Neural progenitor cell (in vitro differentiated cells): ENCODE measurements at regions not wholly inside any gene's neighbourhood (a gene's known extent, or its start where the extent isn't known, plus 50 kb on each side); places are given as distances from the start of the nearest gene placed in this dataset.

Source experiments
- DNase-seq: peaks from one replicate; pipeline ENCODE4 v3.0.0-alpha.2; 2016; ENCODE audit warnings: low spot score
- H2AFZ ChIP-seq: fragments of 200-600 bp; sonication (generic); replicated peaks from 2 replicates; pipeline ENCODE4 v1.6.1; 2016; ENCODE audit warnings: antibody characterized with exemption
- H3F3A ChIP-seq: fragments of 200-600 bp; sonication (generic); 2 replicates; pipeline ENCODE4 v1.6.1; 2016; ENCODE audit warnings: antibody characterized with exemption, low read depth
- H3K27ac ChIP-seq: fragments of 200-600 bp; sonication (generic); 2 replicates; pipeline ENCODE4 v1.5.1; 2016; ENCODE audit warnings: mild to moderate bottlenecking
- H3K27me3 ChIP-seq: fragments of 200-600 bp; sonication (generic); 2 replicates; pipeline ENCODE4 v1.6.1; 2016; ENCODE audit warnings: mild to moderate bottlenecking, moderate library complexity
- H3K36me3 ChIP-seq: fragments of 200-600 bp; sonication (generic); 2 replicates; pipeline ENCODE4 v1.5.1; 2016
- H3K4me1 ChIP-seq: fragments of 200-600 bp; sonication (generic); 2 replicates; pipeline ENCODE4 v1.6.1; 2016; ENCODE audit warnings: mixed run types
- H3K4me2 ChIP-seq: fragments of 200-600 bp; sonication (generic); 2 replicates; pipeline ENCODE4 v1.6.1; 2016
- H3K4me3 ChIP-seq: fragments of 200-600 bp; sonication (generic); 2 replicates; pipeline ENCODE4 v1.5.1; 2016
- H3K79me2 ChIP-seq: fragments of 200-600 bp; sonication (generic); 2 replicates; pipeline ENCODE4 v1.6.1; 2016; ENCODE audit warnings: low read depth
- H3K9ac ChIP-seq: fragments of 200-600 bp; sonication (generic); 2 replicates; pipeline ENCODE4 v1.6.1; 2016
- H3K9me3 ChIP-seq: fragments of 200-600 bp; sonication (generic); 2 replicates; pipeline ENCODE4 v1.5.1; 2016; ENCODE audit warnings: low read depth
- H4K20me1 ChIP-seq: fragments of 200-600 bp; sonication (generic); 2 replicates; pipeline ENCODE4 v1.6.1; 2016; ENCODE audit warnings: low read depth
- H3K27ac Mint-ChIP-seq: 3 replicates; pipeline ENCODE4 v1.8.0; 2021; ENCODE audit warnings: mixed read lengths
- H3K27me3 Mint-ChIP-seq: 2 replicates; pipeline ENCODE4 v1.8.0; 2022; ENCODE audit warnings: low read depth, mild to moderate bottlenecking, inconsistent platforms, moderate library complexity, mixed read lengths; ENCODE audit not compliant: insufficient read depth
- H3K36me3 Mint-ChIP-seq: 3 replicates; pipeline ENCODE4 v1.8.0; 2021; ENCODE audit warnings: mixed read lengths
- H3K4me1 Mint-ChIP-seq: 3 replicates; pipeline ENCODE4 v1.8.0; 2021; ENCODE audit warnings: mixed read lengths
- H3K4me3 Mint-ChIP-seq: 3 replicates; pipeline ENCODE4 v1.8.0; 2021; ENCODE audit warnings: mild to moderate bottlenecking, moderate library complexity, mixed read lengths
- H3K9me3 Mint-ChIP-seq: 3 replicates; pipeline ENCODE4 v1.8.0; 2020; ENCODE audit warnings: mixed read lengths
- EZH2 ChIP-seq: fragments of 200-600 bp; sonication (generic); IDR thresholded peaks from 2 replicates; pipeline ENCODE4 v1.6.1; 2017; ENCODE audit warnings: antibody characterized with exemption, mild to moderate bottlenecking, moderate library complexity
- EZH2phosphoT487 ChIP-seq: fragments of 200-600 bp; sonication (generic); IDR thresholded peaks from 2 replicates; pipeline ENCODE4 v1.6.1; 2017; ENCODE audit warnings: antibody characterized with exemption
- TF ChIP-seq, protein P1 (sequence below): fragments of 200-600 bp; sonication (generic); IDR thresholded peaks from 2 replicates; pipeline ENCODE4 v1.5.1; 2017; ENCODE audit warnings: antibody characterized with exemption, mild to moderate bottlenecking

DNA sequence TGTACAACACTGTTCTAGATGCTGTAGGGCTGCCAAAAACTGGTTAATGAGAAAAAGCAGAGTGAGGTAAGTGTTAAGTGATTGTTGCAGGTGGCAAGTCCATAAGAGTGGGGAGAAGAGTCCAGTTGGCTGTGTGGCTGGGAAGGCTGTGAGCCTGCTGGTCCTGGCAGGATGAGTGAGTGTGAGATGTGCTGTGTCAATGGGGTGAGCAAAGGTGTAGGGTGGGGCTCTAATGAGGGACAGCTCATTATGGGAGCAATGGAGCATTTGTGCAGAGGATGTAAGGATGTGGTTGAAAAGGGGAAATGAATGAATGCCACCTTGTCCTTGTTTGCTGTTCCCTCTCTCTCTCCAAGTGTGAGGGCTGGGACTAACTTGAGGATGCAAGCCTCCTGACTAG lies 145.3 kb upstream of the ROPN1 start:
- H3K27me3 ChIP-seq: no peaks in the 10 kb centered on the region
- H3K79me2 ChIP-seq: no peaks in the 10 kb centered on the region
- H3K9ac ChIP-seq: no peak overlapping the region

DNA sequence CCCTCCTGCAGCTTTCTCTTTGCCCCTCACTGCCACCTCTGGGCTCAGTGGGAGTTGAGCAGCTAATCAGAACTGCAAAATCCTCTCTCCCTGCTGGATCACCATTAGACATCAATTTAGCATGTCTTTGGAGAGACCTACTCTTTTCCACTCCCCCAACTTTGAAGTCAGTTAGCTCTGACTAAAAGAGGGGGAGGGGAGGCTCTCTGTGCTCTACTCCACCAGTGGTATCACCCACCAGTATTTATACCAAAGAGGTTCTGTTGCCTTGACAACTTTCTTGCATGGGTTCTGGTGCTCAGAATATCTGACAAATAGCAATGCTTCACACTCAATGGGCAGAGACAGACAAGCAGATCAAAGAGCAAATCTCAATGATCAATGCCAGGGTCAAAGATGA lies 146.2 kb upstream of the ROPN1 start:
- Histone ChIP-seq H3K4me1 (peaks cover 3% of the 10 kb centered on the region), H3K79me2 (no peaks in the 10 kb centered on the region), H3K27me3 (no peaks in the 10 kb centered on the region), H3K36me3 (no peaks in the 10 kb centered on the region), H3K9me3 (no peaks in the 10 kb centered on the region), H3K4me3 (no peak overlapping the region), H3F3A (no peaks in the 10 kb centered on the region), H3K9ac (no peak overlapping the region), H4K20me1 (no peaks in the 10 kb centered on the region), H3K27ac (no peak overlapping the region), H2AFZ (no peak overlapping the region), H3K4me2 (no peak overlapping the region)
- Mint-ChIP-seq H3K36me3 (no peaks in the 10 kb centered on the region), H3K4me1 (peaks cover 11% of the 10 kb centered on the region), H3K27me3 (no peaks in the 10 kb centered on the region), H3K9me3 (no peaks in the 10 kb centered on the region), H3K27ac (no peak overlapping the region), H3K4me3 (no peak overlapping the region)
- DNase-seq: no peak
- TF ChIP-seq EZH2phosphoT487 (no peak), EZH2 (no peak)
- TF ChIP-seq, protein P1, sequence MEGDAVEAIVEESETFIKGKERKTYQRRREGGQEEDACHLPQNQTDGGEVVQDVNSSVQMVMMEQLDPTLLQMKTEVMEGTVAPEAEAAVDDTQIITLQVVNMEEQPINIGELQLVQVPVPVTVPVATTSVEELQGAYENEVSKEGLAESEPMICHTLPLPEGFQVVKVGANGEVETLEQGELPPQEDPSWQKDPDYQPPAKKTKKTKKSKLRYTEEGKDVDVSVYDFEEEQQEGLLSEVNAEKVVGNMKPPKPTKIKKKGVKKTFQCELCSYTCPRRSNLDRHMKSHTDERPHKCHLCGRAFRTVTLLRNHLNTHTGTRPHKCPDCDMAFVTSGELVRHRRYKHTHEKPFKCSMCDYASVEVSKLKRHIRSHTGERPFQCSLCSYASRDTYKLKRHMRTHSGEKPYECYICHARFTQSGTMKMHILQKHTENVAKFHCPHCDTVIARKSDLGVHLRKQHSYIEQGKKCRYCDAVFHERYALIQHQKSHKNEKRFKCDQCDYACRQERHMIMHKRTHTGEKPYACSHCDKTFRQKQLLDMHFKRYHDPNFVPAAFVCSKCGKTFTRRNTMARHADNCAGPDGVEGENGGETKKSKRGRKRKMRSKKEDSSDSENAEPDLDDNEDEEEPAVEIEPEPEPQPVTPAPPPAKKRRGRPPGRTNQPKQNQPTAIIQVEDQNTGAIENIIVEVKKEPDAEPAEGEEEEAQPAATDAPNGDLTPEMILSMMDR: no peak

More for the DNA sequence above, 145.3 kb upstream of the ROPN1 start:
- H3K9me3 ChIP-seq: no peaks in the 10 kb centered on the region
- no peak overlapping the region for H3K27ac Mint-ChIP-seq
- no peaks in the 10 kb centered on the region for H4K20me1 ChIP-seq
- peaks cover under 1% of the 10 kb centered on the region for H3K4me1 ChIP-seq
- no peak overlapping the region for H3K4me2 ChIP-seq
- H3K4me3 Mint-ChIP-seq: no peak overlapping the region
- no peak overlapping the region for H3K4me3 ChIP-seq
- H3K27ac ChIP-seq: no peak overlapping the region
- H3F3A ChIP-seq: no peaks in the 10 kb centered on the region
- no peaks in the 10 kb centered on the region for H3K27me3 Mint-ChIP-seq
- H2AFZ ChIP-seq: no peak overlapping the region
- TF ChIP-seq, protein P1: no peak
- TF ChIP-seq EZH2: no peak
- no peak for TF ChIP-seq EZH2phosphoT487
- DNase-seq: no peak
- H3K36me3 ChIP-seq: no peaks in the 10 kb centered on the region
- H3K9me3 Mint-ChIP-seq: no peaks in the 10 kb centered on the region
- peaks cover 11% of the 10 kb centered on the region for H3K4me1 Mint-ChIP-seq
- no peaks in the 10 kb centered on the region for H3K36me3 Mint-ChIP-seq

DNA sequence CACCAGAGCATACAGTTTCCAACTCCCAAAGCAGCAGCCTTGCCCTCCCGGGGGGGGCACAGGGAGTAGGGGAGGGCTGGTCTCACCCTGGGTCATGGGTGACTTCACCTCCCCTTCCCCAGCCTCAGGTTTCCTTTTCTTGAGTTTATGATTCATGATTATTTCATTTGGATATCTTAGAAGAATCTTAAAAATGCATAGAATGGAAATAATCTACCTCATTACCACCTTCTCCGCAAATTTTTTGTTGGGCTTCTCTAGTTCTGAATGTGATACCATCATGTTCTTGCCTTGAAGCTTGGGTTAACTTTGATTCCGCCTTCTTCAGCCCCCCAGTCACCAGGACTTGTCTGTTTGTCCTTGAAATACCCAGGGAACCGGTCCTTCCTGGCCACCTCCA lies 148.8 kb upstream of the ROPN1 start:
- TF ChIP-seq EZH2phosphoT487 (no peak), EZH2 (no peak)
- TF ChIP-seq, protein P1: no peak

More for the DNA sequence above, 148.8 kb upstream of the ROPN1 start:
- Histone ChIP-seq H3K4me3 (no peak overlapping the region), H3F3A (no peaks in the 10 kb centered on the region), H3K4me2 (no peak overlapping the region), H3K4me1 (peaks cover 3% of the 10 kb centered on the region), H3K79me2 (no peaks in the 10 kb centered on the region), H3K9me3 (no peaks in the 10 kb centered on the region), H3K36me3 (no peaks in the 10 kb centered on the region), H2AFZ (no peak overlapping the region), H4K20me1 (no peaks in the 10 kb centered on the region), H3K27me3 (no peaks in the 10 kb centered on the region), H3K27ac (no peak overlapping the region), H3K9ac (no peak overlapping the region)
- DNase-seq: no peak
- Mint-ChIP-seq H3K9me3 (no peaks in the 10 kb centered on the region), H3K4me3 (no peak overlapping the region), H3K36me3 (no peaks in the 10 kb centered on the region), H3K4me1 (peaks cover 11% of the 10 kb centered on the region), H3K27ac (no peak overlapping the region), H3K27me3 (no peaks in the 10 kb centered on the region)
